Thoracic aorta (tissue), 2 donors: ENCODE measurements at regions not wholly inside any gene's neighbourhood (a gene's known extent, or its start where the extent isn't known, plus 50 kb on each side); places are given as distances from the start of the nearest gene placed in this dataset.

Experiments
- ATAC-seq: fragments of 150-250 bp; one replicate; pipeline ENCODE4 v1.8.0; 2017; ENCODE audit warnings: low read depth; ENCODE audit not compliant: insufficient number of reproducible peaks, low FRiP score
- DNase-seq: peaks from one replicate; pipeline ENCODE4 v3.0.0-alpha.2; 2020; ENCODE audit warnings: low spot score
- H3K27ac ChIP-seq, 2 donors: fragments of 200-600 bp; sonication (generic); 1 replicate in 1 of 2; 2 replicates in 1 of 2; pipeline ENCODE4 v1.5.1; 2016; ENCODE audit warnings: mild to moderate bottlenecking in 2 of 2, moderate library complexity in 2 of 2
- H3K27me3 ChIP-seq: fragments of 200-600 bp; sonication (generic); replicated peaks from 2 replicates; pipeline ENCODE4 v1.6.0; 2016; ENCODE audit warnings: mild to moderate bottlenecking; ENCODE audit not compliant: insufficient read depth
- H3K36me3 ChIP-seq: fragments of 200-600 bp; sonication (generic); one replicate; pipeline ENCODE4 v1.5.1; 2016
- H3K4me1 ChIP-seq, 2 donors: fragments of 200-600 bp; sonication (generic); 1 replicate in 1 of 2; 2 replicates in 1 of 2; pipeline versions ENCODE4 v1.5.1 to v1.6.0; 2016; ENCODE audit warnings: low read depth in 2 of 2, mild to moderate bottlenecking in 1 of 2; ENCODE audit not compliant: control insufficient read depth in 1 of 2
- H3K4me3 ChIP-seq: fragments of 200-600 bp; sonication (generic); 2 replicates; pipeline ENCODE4 v1.5.1; 2016; ENCODE audit warnings: mild to moderate bottlenecking
- H3K9me3 ChIP-seq: fragments of 200-600 bp; sonication (generic); 2 replicates; pipeline ENCODE4 v1.5.1; 2016
- CTCF ChIP-seq: fragments of 200-600 bp; sonication (generic); IDR thresholded peaks from one replicate; pipeline ENCODE4 v1.5.1; 2019; ENCODE audit warnings: antibody characterized with exemption

- TF ChIP-seq CTCF, result no peak
- Histone ChIP-seq H3K4me3 (no peak overlapping the region), H3K27ac (no peak overlapping the region), H3K27me3 (no peaks in the 10 kb centered on the region), H3K36me3 (no peaks in the 10 kb centered on the region), H3K9me3 (no peaks in the 10 kb centered on the region), H3K4me1 (no peaks in the 10 kb centered on the region)
- no peak for ATAC-seq
- no peak for DNase-seq
These were observed 154.5 kb upstream of the SUCLG2 start for GRCh38 chr3:67808906-67809305.

DNA sequence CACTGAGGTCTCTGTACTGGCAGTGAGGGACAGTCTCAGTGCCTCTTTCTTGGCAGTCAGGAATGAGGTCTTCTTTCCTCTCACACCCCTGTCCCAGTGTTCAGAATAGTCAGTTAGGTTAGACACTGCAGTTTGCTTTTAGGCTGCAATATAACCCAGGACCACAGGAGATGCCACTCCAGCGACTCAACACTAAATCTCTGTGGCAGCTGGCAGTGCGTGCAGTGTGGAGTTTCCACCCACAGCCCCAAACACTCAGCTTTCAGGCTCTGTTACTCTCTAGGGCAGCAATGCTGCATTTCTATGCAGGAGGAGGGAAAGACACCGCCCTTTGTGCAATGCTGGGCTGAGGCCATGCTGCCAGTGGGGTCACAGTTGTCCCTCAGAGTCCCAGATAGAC lies 150.2 kb upstream of the SUCLG2 start:
- Histone ChIP-seq H3K4me3 (no peak overlapping the region), H3K36me3 (no peaks in the 10 kb centered on the region), H3K27ac (no peak overlapping the region), H3K27me3 (no peaks in the 10 kb centered on the region), H3K9me3 (peaks cover 4% of the 10 kb centered on the region), H3K4me1 (no peaks in the 10 kb centered on the region)
- TF ChIP-seq CTCF, result no peak
- ATAC-seq (no peak), DNase-seq (no peak)

GRCh38 chr3:67804089-67804488 lies 149.7 kb upstream of the SUCLG2 start:
- Histone ChIP-seq H3K27me3 (no peaks in the 10 kb centered on the region), H3K27ac (no peak overlapping the region), H3K36me3 (no peaks in the 10 kb centered on the region), H3K4me3 (no peak overlapping the region), H3K9me3 (peaks cover 4% of the 10 kb centered on the region), H3K4me1 (no peaks in the 10 kb centered on the region)
- DNase-seq (no peak), ATAC-seq (no peak)
- TF ChIP-seq CTCF, result no peak

DNA sequence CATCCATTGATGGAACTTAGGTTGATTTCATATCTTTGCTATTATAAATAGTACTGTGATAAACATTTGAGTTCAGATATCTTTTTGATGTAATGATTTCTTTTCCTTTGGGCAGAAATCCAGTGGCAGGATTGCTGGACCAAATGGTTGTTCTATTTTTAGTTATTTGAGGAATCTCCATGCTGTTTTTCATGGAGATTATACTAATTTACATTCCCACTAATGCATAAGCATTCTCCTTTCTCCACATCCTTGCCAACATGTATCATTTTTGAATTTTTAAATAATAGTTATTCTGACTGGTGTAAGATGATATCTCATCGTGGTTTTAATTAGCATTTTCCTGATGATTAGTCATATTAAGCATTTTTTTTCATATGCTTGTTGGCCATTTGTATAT lies 144.0 kb upstream of the SUCLG2 start:
- H3K4me1 ChIP-seq, result no peaks in the 10 kb centered on the region
- no peak overlapping the region for H3K27ac ChIP-seq
- no peak for ATAC-seq
- peaks cover 4% of the 10 kb centered on the region for H3K9me3 ChIP-seq
- no peaks in the 10 kb centered on the region for H3K27me3 ChIP-seq
- DNase-seq, result no peak
- no peak overlapping the region for H3K4me3 ChIP-seq
- TF ChIP-seq CTCF, result no peak
- no peaks in the 10 kb centered on the region for H3K36me3 ChIP-seq

- no peak for TF ChIP-seq CTCF
- Histone ChIP-seq H3K4me1 (no peaks in the 10 kb centered on the region), H3K9me3 (no peaks in the 10 kb centered on the region), H3K36me3 (no peaks in the 10 kb centered on the region), H3K27me3 (no peaks in the 10 kb centered on the region), H3K4me3 (no peak overlapping the region), H3K27ac (no peak overlapping the region)
- no peak for DNase-seq
- no peak for ATAC-seq
These were observed 137.2 kb upstream of the SUCLG2 start for GRCh38 chr3:67791620-67792019.
